ENCODE measurements at regions not wholly inside any gene's neighbourhood (a gene's known extent, or its start where the extent isn't known, plus 50 kb on each side); places are given as distances from the start of the nearest gene placed in this dataset.
"Not testable (repeated sequence)": the region's sequence is repeated elsewhere in the genome, so short reads cannot be mapped to it uniquely, and the experiment has no call there.

GRCh38 chr7:15057272-15057671 lies 154.7 kb upstream of the DGKB start:
- no peak for DNase-seq (ENCODE audit: extremely low read depth, low read depth, low spot score)

- DNase-seq (ENCODE audit: extremely low read depth, low read depth, low spot score): not testable (repeated sequence)
Measured at GRCh38 chr7:15054304-15054703, 151.8 kb upstream of the DGKB start.

- DNase-seq (ENCODE audit: extremely low read depth, low read depth, low spot score): no peak
Measured at GRCh38 chr7:15049157-15049556, 146.6 kb upstream of the DGKB start.

GRCh38 chr7:15046861-15047260 lies 144.3 kb upstream of the DGKB start:
- no peak for DNase-seq (ENCODE audit: extremely low read depth, low read depth, low spot score)

- no peak for DNase-seq (ENCODE audit: extremely low read depth, low read depth, low spot score)
Measured at GRCh38 chr7:15043931-15044330, 141.4 kb upstream of the DGKB start.

GRCh38 chr7:15042285-15043065 lies 139.9 kb upstream of the DGKB start:
- DNase-seq (ENCODE audit: extremely low read depth, low read depth, low spot score): no peak

GRCh38 chr7:15041226-15041625 lies 138.7 kb upstream of the DGKB start:
- DNase-seq (ENCODE audit: extremely low read depth, low read depth, low spot score): no peak

GRCh38 chr7:15035814-15036213 lies 133.3 kb upstream of the DGKB start:
- no peak for DNase-seq (ENCODE audit: extremely low read depth, low read depth, low spot score)

GRCh38 chr7:15033039-15033438 lies 130.5 kb upstream of the DGKB start:
- no peak for DNase-seq (ENCODE audit: extremely low read depth, low read depth, low spot score)

GRCh38 chr7:15018981-15019380 lies 116.4 kb upstream of the DGKB start:
- no peak for DNase-seq (ENCODE audit: extremely low read depth, low read depth, low spot score)

GRCh38 chr7:15016766-15017165 lies 114.2 kb upstream of the DGKB start:
- no peak for DNase-seq (ENCODE audit: extremely low read depth, low read depth, low spot score)

- DNase-seq (ENCODE audit: extremely low read depth, low read depth, low spot score): no peak
Measured at GRCh38 chr7:15016315-15016667, 113.7 kb upstream of the DGKB start.

- peak; percentile 67 for DNase-seq (ENCODE audit: extremely low read depth, low read depth, low spot score)
Measured at GRCh38 chr7:15015545-15016314, 113.2 kb upstream of the DGKB start.

GRCh38 chr7:15012135-15012534 lies 109.6 kb upstream of the DGKB start:
- no peak for DNase-seq (ENCODE audit: extremely low read depth, low read depth, low spot score)

- no peak for DNase-seq (ENCODE audit: extremely low read depth, low read depth, low spot score)
Measured at GRCh38 chr7:15011289-15011688, 108.7 kb upstream of the DGKB start.

- no peak for DNase-seq (ENCODE audit: extremely low read depth, low read depth, low spot score)
Measured at GRCh38 chr7:15007507-15007906, 105.0 kb upstream of the DGKB start.

GRCh38 chr7:15005672-15006071 lies 103.1 kb upstream of the DGKB start:
- DNase-seq (ENCODE audit: extremely low read depth, low read depth, low spot score): no peak

GRCh38 chr7:15000157-15000556 lies 97.6 kb upstream of the DGKB start:
- DNase-seq (ENCODE audit: extremely low read depth, low read depth, low spot score): no peak

GRCh38 chr7:14999331-14999730 lies 96.8 kb upstream of the DGKB start:
- DNase-seq (ENCODE audit: extremely low read depth, low read depth, low spot score): no peak

GRCh38 chr7:14995774-14996173 lies 93.2 kb upstream of the DGKB start:
- DNase-seq (ENCODE audit: extremely low read depth, low read depth, low spot score): no peak

GRCh38 chr7:14988941-14989340 lies 86.4 kb upstream of the DGKB start:
- no peak for DNase-seq (ENCODE audit: extremely low read depth, low read depth, low spot score)

GRCh38 chr7:14978687-14979086 lies 76.1 kb upstream of the DGKB start:
- no peak for DNase-seq (ENCODE audit: extremely low read depth, low read depth, low spot score)
